OCI-LY3 (cell line): ENCODE measurements at regions not wholly inside any gene's neighbourhood (a gene's known extent, or its start where the extent isn't known, plus 50 kb on each side); places are given as distances from the start of the nearest gene placed in this dataset.

Experiments
- CTCF ChIP-seq: fragments of 200-600, 300-600 bp; sonication (generic); IDR thresholded peaks from 2 replicates; pipeline ENCODE4 v1.5.1; 2014; ENCODE audit warnings: antibody characterized with exemption, low read length, low read depth
- EZH2phosphoT487 ChIP-seq: fragments of 200-600 bp; shearing (Covaris generic); IDR thresholded peaks from 2 replicates; pipeline ENCODE4 v1.6.1; 2018; ENCODE audit warnings: antibody characterized with exemption, mixed run types, low read depth

DNA sequence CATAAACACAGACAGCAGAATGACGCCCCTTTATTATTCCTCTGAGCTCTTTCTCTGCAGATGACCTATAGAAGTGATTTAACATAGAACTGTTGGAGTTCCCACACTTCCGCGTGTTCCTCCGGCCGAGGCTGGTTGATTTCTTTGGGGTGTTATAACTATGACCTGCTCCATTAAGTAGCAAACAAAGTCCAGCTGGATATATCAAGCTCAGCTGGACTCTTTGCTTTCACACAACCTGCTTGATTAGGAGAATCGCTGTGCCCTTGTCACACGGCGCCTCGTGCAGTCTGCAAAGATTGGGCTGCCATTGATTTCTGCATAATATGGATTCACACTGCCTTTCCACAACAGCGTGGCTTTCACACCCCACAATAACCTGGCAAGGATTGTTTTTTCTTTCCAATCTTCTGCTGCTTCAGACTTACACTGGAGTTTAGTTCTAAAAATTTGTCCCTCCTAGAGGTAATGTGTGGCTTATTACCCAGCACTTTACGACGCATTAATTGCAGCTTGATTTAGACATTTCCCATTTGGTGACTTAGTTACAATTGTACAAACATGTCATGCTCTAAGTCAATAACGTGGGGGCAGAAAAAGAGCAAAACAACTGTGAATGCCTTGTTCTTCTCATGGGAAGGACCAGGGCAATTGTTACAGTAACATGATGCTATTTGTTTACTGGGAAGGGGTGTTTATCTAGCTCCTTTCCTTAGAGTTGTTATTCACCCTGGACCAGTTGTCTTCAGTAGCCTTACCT lies 485.7 kb downstream of the TXNL1 start:
- TF ChIP-seq CTCF (no peak), EZH2phosphoT487 (no peak)
